ENCODE measurements at regions not wholly inside any gene's neighbourhood (a gene's known extent, or its start where the extent isn't known, plus 50 kb on each side); places are given as distances from the start of the nearest gene placed in this dataset.

GRCh38 chr13:84455143-84455905, 573.0 kb upstream of the SLITRK1 start:
- no peak for TF ChIP-seq PAX5 (IDR thresholded peaks at IDR 0.05; ENCODE audit: insufficient read depth, low read length, severe bottlenecking)
- no peak for TF ChIP-seq SPI1 (IDR thresholded peaks at IDR 0.05; ENCODE audit: low read depth, low read length)
- no peak for TF ChIP-seq POU2F2 (IDR thresholded peaks at IDR 0.05; ENCODE audit: low read depth, low read length)
- no peak for TF ChIP-seq TAF1 (IDR thresholded peaks at IDR 0.05; ENCODE audit: low read depth, low read length)
- no peak for TF ChIP-seq POLR2A (IDR thresholded peaks at IDR 0.05; ENCODE audit: low read depth, low read length)
- no peak for TF ChIP-seq POLR2AphosphoS5 (IDR thresholded peaks at IDR 0.05; ENCODE audit: low read depth, low read length)
- DNase-seq (ENCODE audit: insufficient read length, low spot score) (no peak), FAIRE-seq (no peak)

- no peak for TF ChIP-seq POLR2A (IDR thresholded peaks at IDR 0.05; ENCODE audit: low read depth, low read length)
- TF ChIP-seq SPI1 (IDR thresholded peaks at IDR 0.05; ENCODE audit: low read depth, low read length): no peak
- no peak for TF ChIP-seq POU2F2 (IDR thresholded peaks at IDR 0.05; ENCODE audit: low read depth, low read length)
- no peak for TF ChIP-seq PAX5 (IDR thresholded peaks at IDR 0.05; ENCODE audit: insufficient read depth, low read length, severe bottlenecking)
- no peak for TF ChIP-seq TAF1 (IDR thresholded peaks at IDR 0.05; ENCODE audit: low read depth, low read length)
- TF ChIP-seq POLR2AphosphoS5 (IDR thresholded peaks at IDR 0.05; ENCODE audit: low read depth, low read length): no peak
- DNase-seq (ENCODE audit: insufficient read length, low spot score) (no peak), FAIRE-seq (no peak)
These were observed 565.3 kb upstream of the SLITRK1 start for GRCh38 chr13:84447640-84447978.

- DNase-seq (ENCODE audit: insufficient read length, low spot score) (no peak), FAIRE-seq (no peak)
- no peak for TF ChIP-seq SPI1 (IDR thresholded peaks at IDR 0.05; ENCODE audit: low read depth, low read length)
- TF ChIP-seq POLR2A (IDR thresholded peaks at IDR 0.05; ENCODE audit: low read depth, low read length): no peak
- no peak for TF ChIP-seq PAX5 (IDR thresholded peaks at IDR 0.05; ENCODE audit: insufficient read depth, low read length, severe bottlenecking)
- TF ChIP-seq POU2F2 (IDR thresholded peaks at IDR 0.05; ENCODE audit: low read depth, low read length): no peak
- no peak for TF ChIP-seq TAF1 (IDR thresholded peaks at IDR 0.05; ENCODE audit: low read depth, low read length)
- no peak for TF ChIP-seq POLR2AphosphoS5 (IDR thresholded peaks at IDR 0.05; ENCODE audit: low read depth, low read length)
These were observed 564.8 kb upstream of the SLITRK1 start for GRCh38 chr13:84446972-84447639.

GRCh38 chr13:84445776-84446175, 563.5 kb upstream of the SLITRK1 start:
- TF ChIP-seq SPI1 (IDR thresholded peaks at IDR 0.05; ENCODE audit: low read depth, low read length) (no peak), PAX5 (IDR thresholded peaks at IDR 0.05; ENCODE audit: insufficient read depth, low read length, severe bottlenecking) (no peak), TAF1 (IDR thresholded peaks at IDR 0.05; ENCODE audit: low read depth, low read length) (no peak)
- DNase-seq (ENCODE audit: insufficient read length, low spot score): no peak
- FAIRE-seq: no peak

GRCh38 chr13:84443463-84443862, 561.2 kb upstream of the SLITRK1 start:
- TF ChIP-seq PAX5 (IDR thresholded peaks at IDR 0.05; ENCODE audit: insufficient read depth, low read length, severe bottlenecking) (no peak), SPI1 (IDR thresholded peaks at IDR 0.05; ENCODE audit: low read depth, low read length) (0 out of 2 replicates have a peak, but pooled peaks have one; percentile 12)
- FAIRE-seq (no peak), DNase-seq (ENCODE audit: insufficient read length, low spot score) (no peak)

GRCh38 chr13:84439108-84439507, 556.8 kb upstream of the SLITRK1 start:
- DNase-seq (ENCODE audit: insufficient read length, low spot score) (no peak), FAIRE-seq (no peak)
- TF ChIP-seq POLR2AphosphoS5 (IDR thresholded peaks at IDR 0.05; ENCODE audit: low read depth, low read length) (no peak), POU2F2 (IDR thresholded peaks at IDR 0.05; ENCODE audit: low read depth, low read length) (no peak), SPI1 (IDR thresholded peaks at IDR 0.05; ENCODE audit: low read depth, low read length) (no peak)

GRCh38 chr13:84433024-84433423, 550.8 kb upstream of the SLITRK1 start:
- DNase-seq (ENCODE audit: insufficient read length, low spot score) (no peak), FAIRE-seq (no peak)
- no peak for TF ChIP-seq POLR2A (IDR thresholded peaks at IDR 0.05; ENCODE audit: low read depth, low read length)
- no peak for TF ChIP-seq SPI1 (IDR thresholded peaks at IDR 0.05; ENCODE audit: low read depth, low read length)
- TF ChIP-seq POLR2AphosphoS5 (IDR thresholded peaks at IDR 0.05; ENCODE audit: low read depth, low read length): no peak
- TF ChIP-seq PAX5 (IDR thresholded peaks at IDR 0.05; ENCODE audit: insufficient read depth, low read length, severe bottlenecking): no peak
- no peak for TF ChIP-seq POU2F2 (IDR thresholded peaks at IDR 0.05; ENCODE audit: low read depth, low read length)
- no peak for TF ChIP-seq TAF1 (IDR thresholded peaks at IDR 0.05; ENCODE audit: low read depth, low read length)

- FAIRE-seq: no peak
- no peak for TF ChIP-seq TAF1 (IDR thresholded peaks at IDR 0.05; ENCODE audit: low read depth, low read length)
- TF ChIP-seq POLR2AphosphoS5 (IDR thresholded peaks at IDR 0.05; ENCODE audit: low read depth, low read length): no peak
- TF ChIP-seq POLR2A (IDR thresholded peaks at IDR 0.05; ENCODE audit: low read depth, low read length): no peak
- no peak for TF ChIP-seq POU2F2 (IDR thresholded peaks at IDR 0.05; ENCODE audit: low read depth, low read length)
- DNase-seq (ENCODE audit: insufficient read length, low spot score): no peak
These were observed 549.4 kb upstream of the SLITRK1 start for GRCh38 chr13:84431646-84432045.

GRCh38 chr13:84430446-84430845, 548.2 kb upstream of the SLITRK1 start:
- no peak for DNase-seq (ENCODE audit: insufficient read length, low spot score)
- no peak for FAIRE-seq
- TF ChIP-seq TAF1 (IDR thresholded peaks at IDR 0.05; ENCODE audit: low read depth, low read length): no peak
- TF ChIP-seq POU2F2 (IDR thresholded peaks at IDR 0.05; ENCODE audit: low read depth, low read length): no peak

GRCh38 chr13:84430015-84430414, 547.7 kb upstream of the SLITRK1 start:
- no peak for FAIRE-seq
- no peak for DNase-seq (ENCODE audit: insufficient read length, low spot score)
- TF ChIP-seq POLR2A (IDR thresholded peaks at IDR 0.05; ENCODE audit: low read depth, low read length) (no peak), SPI1 (IDR thresholded peaks at IDR 0.05; ENCODE audit: low read depth, low read length) (no peak), PAX5 (IDR thresholded peaks at IDR 0.05; ENCODE audit: insufficient read depth, low read length, severe bottlenecking) (no peak), TAF1 (IDR thresholded peaks at IDR 0.05; ENCODE audit: low read depth, low read length) (no peak), POLR2AphosphoS5 (IDR thresholded peaks at IDR 0.05; ENCODE audit: low read depth, low read length) (no peak), POU2F2 (IDR thresholded peaks at IDR 0.05; ENCODE audit: low read depth, low read length) (no peak)

Measured in GM12891 (cell line).